ENCODE measurements at regions not wholly inside any gene's neighbourhood (a gene's known extent, or its start where the extent isn't known, plus 50 kb on each side); places are given as distances from the start of the nearest gene placed in this dataset.

- TF ChIP-seq POLR2AphosphoS5 (IDR thresholded peaks at IDR 0.05; ENCODE audit: borderline replicate concordance, low read depth, low read length) (no peak; the same call in 1 of the 2 replicates), EZH2 (IDR thresholded peaks at IDR 0.05) (no peak)
These were observed 311.7 kb downstream of the TRIM36 start for GRCh38 chr5:114857941-114858551.
